ENCODE measurements at regions not wholly inside any gene's neighbourhood (a gene's known extent, or its start where the extent isn't known, plus 50 kb on each side); places are given as distances from the start of the nearest gene placed in this dataset.

DNA sequence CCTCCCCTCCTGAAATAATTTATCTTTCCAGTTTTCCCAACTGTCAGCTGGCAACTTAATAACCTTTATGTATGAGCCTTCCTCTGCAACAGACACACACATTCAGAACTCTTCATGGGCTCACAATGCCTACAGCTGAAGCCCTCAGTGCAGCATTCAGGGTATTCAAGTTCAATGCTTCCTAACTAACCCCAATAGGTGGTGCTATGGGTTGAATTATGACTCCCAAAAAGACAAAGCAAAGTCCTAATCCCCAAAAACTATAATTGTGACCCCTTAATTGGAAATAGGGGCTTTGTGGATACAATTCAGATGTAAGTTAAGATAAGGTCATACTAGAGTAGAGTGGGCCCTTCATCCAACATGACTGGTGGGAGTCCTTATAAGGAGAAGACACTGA, 202.2 kb downstream of the SUCLA2 start:
- H3K4me3 ChIP-seq (ENCODE audit: insufficient read depth, low read depth, low read length) = no peak overlapping the region
- H3K27ac ChIP-seq (ENCODE audit: insufficient read depth, low read depth, low read length, poor library complexity, severe bottlenecking) = no peak overlapping the region
- H3K27me3 ChIP-seq (ENCODE audit: control insufficient read depth, insufficient read depth, low read length, poor library complexity, severe bottlenecking) = no peaks in the 10 kb centered on the region
- H3K4me1 ChIP-seq (ENCODE audit: control insufficient read depth, insufficient read depth, low read length) = no peaks in the 10 kb centered on the region
- H3K9me3 ChIP-seq (ENCODE audit: control insufficient read depth, low read length) = peaks cover 2% of the 10 kb centered on the region
- H3K36me3 ChIP-seq (ENCODE audit: control insufficient read depth, insufficient read depth, low read length) = no peaks in the 10 kb centered on the region

DNA sequence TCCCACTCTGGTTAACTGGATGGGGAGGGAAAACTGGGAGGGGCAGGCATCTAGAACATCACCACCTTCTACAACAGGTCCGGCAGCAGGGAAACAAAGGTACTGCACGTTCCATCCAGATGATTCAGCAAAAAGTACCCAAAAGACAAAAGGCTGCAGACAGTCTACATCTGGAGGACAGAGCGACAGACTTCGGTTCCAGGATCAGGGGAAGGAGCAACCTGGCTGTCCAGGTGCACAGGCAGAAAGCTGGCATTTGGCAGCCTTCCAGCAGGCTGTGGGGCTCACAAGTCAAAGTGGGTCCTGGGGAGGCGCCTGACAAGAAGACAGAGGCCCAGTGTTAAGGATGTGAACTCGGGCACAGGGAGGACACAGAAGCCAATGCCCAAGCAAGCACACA, 202.9 kb downstream of the SUCLA2 start:
- no peaks in the 10 kb centered on the region for H3K4me1 ChIP-seq (ENCODE audit: control insufficient read depth, insufficient read depth, low read length)
- H3K4me3 ChIP-seq (ENCODE audit: insufficient read depth, low read depth, low read length) = no peak overlapping the region
- H3K36me3 ChIP-seq (ENCODE audit: control insufficient read depth, insufficient read depth, low read length) = no peaks in the 10 kb centered on the region
- H3K27ac ChIP-seq (ENCODE audit: insufficient read depth, low read depth, low read length, poor library complexity, severe bottlenecking) = no peak overlapping the region
- H3K9me3 ChIP-seq (ENCODE audit: control insufficient read depth, low read length) = peaks cover 2% of the 10 kb centered on the region
- WGBS, 2 experiments = 92 to 94% methylated on average over 6 of the region's 6 CpGs
- no peaks in the 10 kb centered on the region for H3K27me3 ChIP-seq (ENCODE audit: control insufficient read depth, insufficient read depth, low read length, poor library complexity, severe bottlenecking)

DNA sequence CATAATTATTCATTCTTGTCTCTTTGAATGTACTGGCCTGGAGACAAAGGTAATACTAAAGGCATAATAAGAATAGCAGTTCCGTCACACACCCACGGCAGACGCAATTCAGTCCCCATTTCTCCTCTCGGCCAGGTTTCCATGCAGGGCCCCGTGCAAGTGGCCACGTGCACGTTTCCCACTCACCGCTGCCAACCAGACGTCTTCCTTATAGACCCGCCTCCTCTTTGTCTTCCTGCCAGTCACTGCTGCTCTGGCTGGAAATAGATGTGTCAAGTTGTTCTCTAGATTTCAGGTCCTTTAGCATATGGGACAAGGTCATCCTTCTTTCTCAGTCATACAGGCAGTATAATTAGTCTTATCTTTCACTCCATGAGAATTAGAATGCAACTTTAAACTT, 204.3 kb downstream of the SUCLA2 start:
- no peak overlapping the region for H3K27ac ChIP-seq (ENCODE audit: insufficient read depth, low read depth, low read length, poor library complexity, severe bottlenecking)
- H3K9me3 ChIP-seq (ENCODE audit: control insufficient read depth, low read length) = no peaks in the 10 kb centered on the region
- no peaks in the 10 kb centered on the region for H3K36me3 ChIP-seq (ENCODE audit: control insufficient read depth, insufficient read depth, low read length)
- no peak overlapping the region for H3K4me3 ChIP-seq (ENCODE audit: insufficient read depth, low read depth, low read length)
- no peaks in the 10 kb centered on the region for H3K4me1 ChIP-seq (ENCODE audit: control insufficient read depth, insufficient read depth, low read length)
- WGBS, 2 experiments = 89 to 90% methylated on average over 10 of the region's 10 CpGs
- H3K27me3 ChIP-seq (ENCODE audit: control insufficient read depth, insufficient read depth, low read length, poor library complexity, severe bottlenecking) = no peaks in the 10 kb centered on the region

DNA sequence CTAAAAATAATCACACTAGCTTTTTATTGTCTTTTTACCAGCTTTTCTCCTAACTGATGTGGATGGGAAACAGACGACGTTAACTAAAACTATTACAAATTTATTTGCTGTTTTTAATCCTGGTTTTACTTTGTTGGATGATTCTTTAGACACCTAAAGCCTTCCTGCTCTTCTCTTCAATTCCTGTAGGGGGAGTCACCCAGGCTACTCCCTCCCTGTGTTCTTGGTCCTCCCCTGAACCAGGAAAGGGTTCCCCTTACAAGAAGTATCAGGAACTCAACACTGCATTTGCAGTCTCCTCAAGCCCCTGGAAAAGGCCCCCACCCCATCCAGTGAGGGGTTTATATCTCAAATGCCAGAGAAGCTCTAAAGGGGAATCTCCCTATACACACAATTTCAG, 206.1 kb downstream of the SUCLA2 start:
- H3K4me3 ChIP-seq (ENCODE audit: insufficient read depth, low read depth, low read length) = no peak overlapping the region
- H3K36me3 ChIP-seq (ENCODE audit: control insufficient read depth, insufficient read depth, low read length) = no peaks in the 10 kb centered on the region
- no peaks in the 10 kb centered on the region for H3K9me3 ChIP-seq (ENCODE audit: control insufficient read depth, low read length)
- no peaks in the 10 kb centered on the region for H3K27me3 ChIP-seq (ENCODE audit: control insufficient read depth, insufficient read depth, low read length, poor library complexity, severe bottlenecking)
- 92 to 100% methylated on average over 1 to 2 of the region's 2 CpGs for WGBS, 2 experiments
- H3K4me1 ChIP-seq (ENCODE audit: control insufficient read depth, insufficient read depth, low read length) = no peaks in the 10 kb centered on the region
- H3K27ac ChIP-seq (ENCODE audit: insufficient read depth, low read depth, low read length, poor library complexity, severe bottlenecking) = no peak overlapping the region

DNA sequence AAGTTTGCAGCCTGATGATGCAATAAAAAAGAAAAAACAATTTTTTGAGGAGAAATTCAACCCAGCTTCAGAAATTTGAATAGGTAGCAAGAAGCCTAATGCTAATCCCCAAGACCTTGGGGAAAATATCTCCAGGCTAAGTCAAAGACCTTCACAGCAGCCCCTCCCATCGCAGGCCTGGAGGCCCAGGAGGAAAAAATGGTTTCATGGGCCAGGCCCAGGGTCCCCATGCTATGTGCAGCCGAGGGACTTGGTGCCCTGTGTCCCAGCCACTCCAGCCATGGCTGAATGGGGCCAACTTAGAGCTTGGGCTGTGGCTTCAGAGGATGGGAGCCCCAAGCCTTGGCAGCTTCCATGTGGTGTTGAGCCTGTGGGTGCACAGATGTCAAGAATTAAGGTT, 210.3 kb downstream of the SUCLA2 start:
- Histone ChIP-seq H3K9me3 (ENCODE audit: control insufficient read depth, low read length) (no peaks in the 10 kb centered on the region), H3K27ac (ENCODE audit: insufficient read depth, low read depth, low read length, poor library complexity, severe bottlenecking) (no peak overlapping the region), H3K4me3 (ENCODE audit: insufficient read depth, low read depth, low read length) (no peak overlapping the region), H3K36me3 (ENCODE audit: control insufficient read depth, insufficient read depth, low read length) (no peaks in the 10 kb centered on the region), H3K27me3 (ENCODE audit: control insufficient read depth, insufficient read depth, low read length, poor library complexity, severe bottlenecking) (no peaks in the 10 kb centered on the region), H3K4me1 (ENCODE audit: control insufficient read depth, insufficient read depth, low read length) (no peaks in the 10 kb centered on the region)
- 87 to 91% methylated on average over 2 of the region's 2 CpGs for WGBS, 2 experiments

DNA sequence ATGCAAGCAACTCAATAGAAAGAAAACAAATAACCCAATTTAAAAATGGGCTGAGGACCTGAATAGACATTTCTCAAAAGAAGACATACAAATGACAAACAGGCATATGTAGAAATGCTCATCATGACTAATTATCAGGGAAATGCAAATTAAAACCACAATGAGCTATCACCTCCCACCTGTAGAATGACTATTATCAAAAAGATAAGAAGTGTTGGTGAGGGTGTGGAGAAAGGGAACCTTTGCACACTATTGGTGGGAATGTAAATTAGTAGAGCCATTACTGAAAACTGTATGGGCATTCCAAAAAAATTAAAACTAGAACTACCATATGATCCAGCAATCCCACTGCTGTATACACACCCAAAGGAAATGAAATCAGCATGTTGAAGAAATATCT, 212.2 kb downstream of the SUCLA2 start:
- Histone ChIP-seq H3K36me3 (ENCODE audit: control insufficient read depth, insufficient read depth, low read length) (no peaks in the 10 kb centered on the region), H3K27ac (ENCODE audit: insufficient read depth, low read depth, low read length, poor library complexity, severe bottlenecking) (no peak overlapping the region), H3K27me3 (ENCODE audit: control insufficient read depth, insufficient read depth, low read length, poor library complexity, severe bottlenecking) (no peaks in the 10 kb centered on the region), H3K4me1 (ENCODE audit: control insufficient read depth, insufficient read depth, low read length) (no peaks in the 10 kb centered on the region), H3K9me3 (ENCODE audit: control insufficient read depth, low read length) (no peaks in the 10 kb centered on the region), H3K4me3 (ENCODE audit: insufficient read depth, low read depth, low read length) (no peak overlapping the region)

DNA sequence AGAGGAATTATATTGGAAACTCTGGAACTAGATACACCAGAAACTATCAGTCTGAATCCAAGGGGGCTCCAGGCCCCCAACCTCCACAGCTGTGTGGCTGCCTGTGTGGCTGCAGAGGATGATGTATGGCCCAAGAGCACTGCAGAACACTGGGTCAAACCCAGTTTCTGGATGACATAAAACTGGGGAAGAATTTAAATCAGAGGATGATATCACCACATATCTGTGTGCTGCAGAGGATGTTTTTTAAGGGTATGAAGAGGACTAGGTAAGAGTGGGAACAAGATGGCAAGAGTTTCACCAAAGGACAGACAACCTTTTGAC, 226.4 kb downstream of the SUCLA2 start:
- no peaks in the 10 kb centered on the region for H3K27me3 ChIP-seq (ENCODE audit: control insufficient read depth, insufficient read depth, low read length, poor library complexity, severe bottlenecking)
- no peak overlapping the region for H3K27ac ChIP-seq (ENCODE audit: insufficient read depth, low read depth, low read length, poor library complexity, severe bottlenecking)
- H3K9me3 ChIP-seq (ENCODE audit: control insufficient read depth, low read length) = no peaks in the 10 kb centered on the region
- no peaks in the 10 kb centered on the region for H3K4me1 ChIP-seq (ENCODE audit: control insufficient read depth, insufficient read depth, low read length)
- no peaks in the 10 kb centered on the region for H3K36me3 ChIP-seq (ENCODE audit: control insufficient read depth, insufficient read depth, low read length)
- H3K4me3 ChIP-seq (ENCODE audit: insufficient read depth, low read depth, low read length) = no peak overlapping the region

DNA sequence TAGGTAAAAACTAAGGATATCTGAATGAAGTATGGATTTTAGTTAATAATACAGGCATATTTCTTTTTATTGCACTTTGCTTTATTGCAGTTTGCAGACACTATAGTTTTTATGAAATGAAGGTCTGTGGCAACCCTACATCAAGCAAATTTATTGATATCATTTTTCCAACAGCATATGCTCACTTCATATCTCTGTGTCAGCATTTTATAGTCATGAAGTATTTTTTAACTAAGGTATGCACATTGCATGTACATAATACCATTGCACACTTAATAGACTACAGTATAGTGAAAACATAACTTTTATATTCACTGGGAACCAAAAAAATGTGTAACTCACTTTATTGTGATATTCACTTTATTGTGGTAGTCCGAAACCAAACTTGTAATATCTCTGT, 236.3 kb downstream of the SUCLA2 start:
- Histone ChIP-seq H3K36me3 (ENCODE audit: control insufficient read depth, insufficient read depth, low read length) (no peaks in the 10 kb centered on the region), H3K9me3 (ENCODE audit: control insufficient read depth, low read length) (no peaks in the 10 kb centered on the region), H3K4me3 (ENCODE audit: insufficient read depth, low read depth, low read length) (no peak overlapping the region), H3K4me1 (ENCODE audit: control insufficient read depth, insufficient read depth, low read length) (no peaks in the 10 kb centered on the region), H3K27me3 (ENCODE audit: control insufficient read depth, insufficient read depth, low read length, poor library complexity, severe bottlenecking) (no peaks in the 10 kb centered on the region), H3K27ac (ENCODE audit: insufficient read depth, low read depth, low read length, poor library complexity, severe bottlenecking) (no peak overlapping the region)
- WGBS, 2 experiments = no CpG with 5 or more reads among the region's 1 CpG

DNA sequence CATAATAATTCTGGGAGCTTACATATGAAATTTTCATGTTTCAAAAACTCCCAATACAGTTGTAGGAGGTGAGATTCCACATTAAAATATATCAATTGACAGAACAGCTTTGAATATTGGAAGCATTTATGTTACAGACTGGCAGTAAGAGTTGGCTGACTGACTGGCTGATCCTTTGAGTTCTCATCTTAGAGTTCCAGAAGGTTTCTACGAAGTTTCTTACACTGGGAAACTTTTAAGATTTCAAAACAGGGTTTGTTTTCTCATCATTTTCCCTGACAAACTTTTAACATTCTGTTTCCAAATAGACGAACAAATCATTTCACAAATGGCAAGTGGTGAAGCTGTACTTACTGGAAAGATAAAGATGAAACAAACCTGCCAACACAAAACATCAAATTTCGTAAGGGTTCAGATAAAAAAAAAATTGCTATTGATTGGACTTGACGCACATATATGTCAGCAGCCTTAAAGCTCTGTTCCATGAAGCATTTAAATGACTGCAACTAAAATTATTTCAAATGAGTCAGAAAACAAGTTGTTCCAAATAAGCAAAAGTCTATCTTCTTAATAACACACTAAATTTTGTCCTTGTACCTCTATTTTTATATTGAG, 243.5 kb downstream of the SUCLA2 start:
- Histone ChIP-seq H3K4me1 (ENCODE audit: control insufficient read depth, insufficient read depth, low read length) (no peaks in the 10 kb centered on the region), H3K4me3 (ENCODE audit: insufficient read depth, low read depth, low read length) (no peak overlapping the region), H3K27ac (ENCODE audit: insufficient read depth, low read depth, low read length, poor library complexity, severe bottlenecking) (no peak overlapping the region), H3K9me3 (ENCODE audit: control insufficient read depth, low read length) (no peaks in the 10 kb centered on the region), H3K27me3 (ENCODE audit: control insufficient read depth, insufficient read depth, low read length, poor library complexity, severe bottlenecking) (no peaks in the 10 kb centered on the region), H3K36me3 (ENCODE audit: control insufficient read depth, insufficient read depth, low read length) (no peaks in the 10 kb centered on the region)
- WGBS, 2 experiments = 87 to 93% methylated on average over 4 of the region's 4 CpGs

DNA sequence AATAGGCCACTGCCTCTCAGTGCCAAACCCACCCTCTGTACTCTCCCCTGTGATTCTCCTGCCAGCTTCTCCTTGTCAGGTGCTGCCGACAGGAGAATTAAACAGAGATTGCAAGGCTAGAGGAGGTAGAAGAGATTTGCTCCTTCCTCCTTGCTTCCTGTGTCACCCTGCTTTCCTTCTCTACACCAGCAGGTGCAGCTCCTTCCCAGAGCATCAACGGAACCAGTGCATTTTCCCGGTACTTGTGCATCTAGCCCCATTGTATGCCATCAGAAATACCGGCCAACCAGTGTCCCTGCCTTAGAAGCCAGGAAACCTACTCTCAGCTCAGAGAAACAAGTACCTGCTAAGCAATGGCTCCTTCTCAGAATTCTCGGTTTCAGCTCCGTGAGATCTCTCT, 253.2 kb downstream of the SUCLA2 start:
- H3K4me1 ChIP-seq (ENCODE audit: control insufficient read depth, insufficient read depth, low read length) = no peaks in the 10 kb centered on the region
- no peaks in the 10 kb centered on the region for H3K9me3 ChIP-seq (ENCODE audit: control insufficient read depth, low read length)
- H3K36me3 ChIP-seq (ENCODE audit: control insufficient read depth, insufficient read depth, low read length) = no peaks in the 10 kb centered on the region
- WGBS, 2 experiments = 77 to 79% methylated on average over 6 of the region's 6 CpGs
- H3K4me3 ChIP-seq (ENCODE audit: insufficient read depth, low read depth, low read length) = no peak overlapping the region
- no peaks in the 10 kb centered on the region for H3K27me3 ChIP-seq (ENCODE audit: control insufficient read depth, insufficient read depth, low read length, poor library complexity, severe bottlenecking)
- H3K27ac ChIP-seq (ENCODE audit: insufficient read depth, low read depth, low read length, poor library complexity, severe bottlenecking) = no peak overlapping the region

DNA sequence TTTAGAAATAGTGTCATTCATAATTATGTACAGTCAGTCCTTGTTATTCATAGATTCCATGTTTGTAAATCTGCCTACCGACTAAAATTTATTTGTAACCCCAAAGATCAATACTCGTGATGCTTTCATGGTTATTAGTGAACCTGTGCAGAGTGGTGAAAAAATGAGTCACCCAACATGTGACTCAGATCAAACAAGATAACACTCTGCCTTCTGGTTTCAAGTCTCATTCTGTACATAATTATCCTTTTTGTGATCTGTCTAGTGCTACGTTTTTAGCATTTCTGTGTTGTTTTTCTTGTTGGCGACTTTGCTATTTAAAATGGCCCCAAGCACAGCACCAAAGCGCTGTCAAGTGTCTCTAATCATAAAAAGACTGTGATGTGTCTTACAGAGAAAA, 274.7 kb downstream of the SUCLA2 start:
- Histone ChIP-seq H3K9me3 (ENCODE audit: control insufficient read depth, low read length) (no peaks in the 10 kb centered on the region), H3K4me1 (ENCODE audit: control insufficient read depth, insufficient read depth, low read length) (no peaks in the 10 kb centered on the region), H3K36me3 (ENCODE audit: control insufficient read depth, insufficient read depth, low read length) (no peaks in the 10 kb centered on the region), H3K27me3 (ENCODE audit: control insufficient read depth, insufficient read depth, low read length, poor library complexity, severe bottlenecking) (no peaks in the 10 kb centered on the region), H3K4me3 (ENCODE audit: insufficient read depth, low read depth, low read length) (no peak overlapping the region), H3K27ac (ENCODE audit: insufficient read depth, low read depth, low read length, poor library complexity, severe bottlenecking) (no peak overlapping the region)
- 93 to 95% methylated on average over 4 to 5 of the region's 5 CpGs for WGBS, 2 experiments
